ENCODE measurements at regions not wholly inside any gene's neighbourhood (a gene's known extent, or its start where the extent isn't known, plus 50 kb on each side); places are given as distances from the start of the nearest gene placed in this dataset.

GRCh38 chr16:47938272-47938671 is 217.5 kb downstream of the ABCC12 start:
- no peaks in the 10 kb centered on the region for H3K9me3 ChIP-seq
- WGBS, 2 donors, result 76 to 83% methylated on average over 1 of the region's 1 CpG
- TF ChIP-seq POLR2A (IDR thresholded peaks at IDR 0.05), result no peak
- TF ChIP-seq, protein P1, sequence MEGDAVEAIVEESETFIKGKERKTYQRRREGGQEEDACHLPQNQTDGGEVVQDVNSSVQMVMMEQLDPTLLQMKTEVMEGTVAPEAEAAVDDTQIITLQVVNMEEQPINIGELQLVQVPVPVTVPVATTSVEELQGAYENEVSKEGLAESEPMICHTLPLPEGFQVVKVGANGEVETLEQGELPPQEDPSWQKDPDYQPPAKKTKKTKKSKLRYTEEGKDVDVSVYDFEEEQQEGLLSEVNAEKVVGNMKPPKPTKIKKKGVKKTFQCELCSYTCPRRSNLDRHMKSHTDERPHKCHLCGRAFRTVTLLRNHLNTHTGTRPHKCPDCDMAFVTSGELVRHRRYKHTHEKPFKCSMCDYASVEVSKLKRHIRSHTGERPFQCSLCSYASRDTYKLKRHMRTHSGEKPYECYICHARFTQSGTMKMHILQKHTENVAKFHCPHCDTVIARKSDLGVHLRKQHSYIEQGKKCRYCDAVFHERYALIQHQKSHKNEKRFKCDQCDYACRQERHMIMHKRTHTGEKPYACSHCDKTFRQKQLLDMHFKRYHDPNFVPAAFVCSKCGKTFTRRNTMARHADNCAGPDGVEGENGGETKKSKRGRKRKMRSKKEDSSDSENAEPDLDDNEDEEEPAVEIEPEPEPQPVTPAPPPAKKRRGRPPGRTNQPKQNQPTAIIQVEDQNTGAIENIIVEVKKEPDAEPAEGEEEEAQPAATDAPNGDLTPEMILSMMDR (IDR thresholded peaks at IDR 0.05), result no peak
- H3K4me1 ChIP-seq, result no peaks in the 10 kb centered on the region
- no peaks in the 10 kb centered on the region for H3K36me3 ChIP-seq
- no peak overlapping the region for H3K27ac ChIP-seq
- H3K27me3 ChIP-seq, result no peaks in the 10 kb centered on the region
- intact Hi-C loops (cut with DNase I), result no loop called here
- H3K4me3 ChIP-seq, result no peak overlapping the region
- no peak for DNase-seq

DNA sequence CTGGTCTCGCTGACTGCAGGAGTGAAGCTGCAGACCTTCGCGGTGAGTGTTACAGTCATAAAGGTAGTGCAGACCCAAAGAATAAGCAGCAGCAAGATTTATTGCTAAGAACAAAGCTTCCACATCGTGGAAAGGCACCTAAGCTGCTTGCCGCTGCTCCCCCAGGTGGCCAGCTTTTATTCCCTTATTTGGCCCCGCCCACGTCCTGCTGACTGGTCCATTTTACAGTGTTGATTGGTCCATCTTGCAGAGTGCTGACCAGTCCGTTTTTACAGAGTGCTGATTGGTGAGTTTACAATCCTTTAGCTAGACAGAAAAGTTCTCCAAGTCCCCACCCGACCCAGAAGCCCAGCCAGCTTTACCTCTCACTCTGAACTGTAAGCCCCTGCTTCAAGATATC is 227.8 kb downstream of the ABCC12 start:
- Histone ChIP-seq H3K4me1 (no peaks in the 10 kb centered on the region), H3K27me3 (no peaks in the 10 kb centered on the region), H3K9me3 (no peaks in the 10 kb centered on the region), H3K27ac (no peak overlapping the region), H3K4me3 (no peak overlapping the region), H3K36me3 (no peaks in the 10 kb centered on the region)
- TF ChIP-seq POLR2A (IDR thresholded peaks at IDR 0.05), result no peak
- TF ChIP-seq, protein P1 (IDR thresholded peaks at IDR 0.05), result no peak
- intact Hi-C loops (cut with DNase I), result no loop called here
- DNase-seq, result no peak
- WGBS, 2 donors, result 59 to 61% methylated on average over 6 to 9 of the region's 9 CpGs

DNA sequence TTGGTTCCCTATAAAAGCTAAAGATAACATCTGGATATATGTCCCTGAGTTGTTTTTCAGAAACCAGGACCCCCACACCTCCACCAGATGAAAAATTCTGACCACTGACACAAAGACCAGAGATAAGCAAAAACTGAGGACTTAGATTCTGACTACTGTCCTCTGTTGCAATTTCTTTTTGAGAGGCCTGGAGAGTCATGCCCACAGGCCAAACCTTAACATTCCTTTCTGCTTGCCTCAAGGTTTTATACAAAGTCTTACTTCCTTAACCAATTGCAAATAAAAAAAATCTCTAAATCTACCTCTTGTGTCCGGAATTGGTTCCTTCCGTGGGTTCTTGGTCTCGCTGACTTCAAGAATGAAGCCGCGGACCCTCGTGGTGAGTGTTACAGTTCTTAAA is 228.5 kb downstream of the ABCC12 start:
- DNase-seq, result no peak
- intact Hi-C loops (cut with DNase I), result no loop called here
- Histone ChIP-seq H3K27ac (no peak overlapping the region), H3K27me3 (no peaks in the 10 kb centered on the region), H3K4me3 (no peak overlapping the region), H3K9me3 (no peaks in the 10 kb centered on the region), H3K36me3 (no peaks in the 10 kb centered on the region), H3K4me1 (no peaks in the 10 kb centered on the region)
- no peak for TF ChIP-seq POLR2A (IDR thresholded peaks at IDR 0.05)
- TF ChIP-seq, protein P1 (IDR thresholded peaks at IDR 0.05), result no peak
- WGBS, 2 donors, result 86 to 89% methylated on average over 6 of the region's 6 CpGs

DNA sequence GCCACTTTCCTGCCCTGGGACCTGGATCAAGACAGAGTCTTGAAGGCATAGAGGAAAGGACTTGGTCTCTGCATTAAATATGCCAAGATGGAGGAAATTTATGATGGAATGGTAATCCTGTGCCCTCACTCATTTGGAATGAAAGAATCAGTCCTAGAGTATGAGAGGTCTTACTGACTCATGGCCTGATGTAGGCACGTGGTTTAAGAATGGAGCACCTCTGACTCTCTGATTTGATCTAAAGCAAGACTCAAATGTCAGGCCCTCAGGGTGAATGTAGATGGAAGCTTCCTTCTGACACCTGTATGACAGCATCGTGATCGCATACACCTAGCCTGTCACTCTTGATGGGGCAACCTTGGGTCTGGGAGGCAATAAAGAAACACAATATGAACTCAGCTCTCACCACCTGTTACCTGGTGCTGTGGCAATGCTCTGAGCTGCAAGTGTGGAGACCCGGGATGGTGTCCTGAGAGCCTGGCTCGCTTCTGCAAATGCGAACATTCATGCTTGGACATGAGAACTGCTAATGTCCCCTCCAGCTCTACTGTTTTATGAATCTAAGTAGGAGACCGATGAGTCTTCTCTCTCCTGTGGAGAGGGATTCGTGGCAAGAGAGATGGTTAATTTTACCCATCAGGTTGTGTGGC is 229.9 kb downstream of the ABCC12 start:
- Histone ChIP-seq H3K27ac (no peak overlapping the region), H3K4me1 (no peaks in the 10 kb centered on the region), H3K9me3 (no peaks in the 10 kb centered on the region), H3K27me3 (no peaks in the 10 kb centered on the region), H3K36me3 (no peaks in the 10 kb centered on the region), H3K4me3 (no peak overlapping the region)
- 81 to 86% methylated on average over 5 to 8 of the region's 8 CpGs for WGBS, 2 donors
- DNase-seq, result no peak
- intact Hi-C loops (cut with DNase I), result no loop called here
- no peak for TF ChIP-seq POLR2A (IDR thresholded peaks at IDR 0.05)
- TF ChIP-seq, protein P1 (IDR thresholded peaks at IDR 0.05), result no peak

DNA sequence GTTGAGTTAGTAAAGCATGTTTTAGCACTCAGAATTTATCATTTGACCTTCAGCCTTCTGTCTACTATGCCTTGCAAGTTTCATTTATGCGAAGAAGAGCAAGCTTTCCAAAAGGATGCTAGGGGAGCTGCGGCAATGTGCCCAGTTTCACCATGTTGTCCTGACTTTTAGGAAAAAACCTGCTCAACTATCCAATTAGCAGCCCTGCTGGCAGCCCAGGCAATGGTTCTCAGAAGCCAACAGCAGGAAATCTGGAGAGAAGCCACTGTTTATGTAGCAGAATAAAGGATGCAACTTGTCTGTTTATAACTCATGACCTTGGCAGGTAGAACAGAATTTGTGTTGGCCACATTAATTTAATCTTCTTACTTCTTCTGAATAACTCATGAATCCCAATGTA is 230.8 kb downstream of the ABCC12 start:
- intact Hi-C loops (cut with DNase I), result no loop called here
- no peaks in the 10 kb centered on the region for H3K4me1 ChIP-seq
- no peaks in the 10 kb centered on the region for H3K9me3 ChIP-seq
- H3K4me3 ChIP-seq, result no peak overlapping the region
- WGBS, 2 donors, result 76 to 79% methylated on average over 2 of the region's 2 CpGs
- no peak for DNase-seq
- no peaks in the 10 kb centered on the region for H3K36me3 ChIP-seq
- no peak overlapping the region for H3K27ac ChIP-seq
- no peaks in the 10 kb centered on the region for H3K27me3 ChIP-seq
- TF ChIP-seq, protein P1 (IDR thresholded peaks at IDR 0.05), result no peak
- no peak for TF ChIP-seq POLR2A (IDR thresholded peaks at IDR 0.05)
